Type B pancreatic cell (in vitro differentiated cells): ENCODE measurements at regions not wholly inside any gene's neighbourhood (a gene's known extent, or its start where the extent isn't known, plus 50 kb on each side); places are given as distances from the start of the nearest gene placed in this dataset.

Source experiments
- DNase-seq: peaks from one replicate; pipeline ENCODE4 v3.0.0; 2021; ENCODE audit warnings: mixed read lengths; ENCODE audit not compliant: unreplicated experiment; ENCODE audit errors: extremely low spot score
- H3K27ac Mint-ChIP-seq: 2 replicates; pipeline ENCODE4 v1.8.0; 2021; ENCODE audit warnings: mild to moderate bottlenecking, mixed read lengths
- H3K27me3 Mint-ChIP-seq: 2 replicates; pipeline ENCODE4 v1.8.0; 2021; ENCODE audit warnings: mixed read lengths
- H3K36me3 Mint-ChIP-seq: 2 replicates; pipeline ENCODE4 v1.8.0; 2021; ENCODE audit warnings: mixed read lengths
- H3K4me1 Mint-ChIP-seq: one replicate; pipeline ENCODE4 v1.8.0; 2021; ENCODE audit warnings: mixed read lengths; ENCODE audit not compliant: unreplicated experiment
- H3K4me3 Mint-ChIP-seq: 2 replicates; pipeline ENCODE4 v1.8.0; 2021; ENCODE audit warnings: mild to moderate bottlenecking, mixed read lengths
- H3K9me3 Mint-ChIP-seq: 2 replicates; pipeline ENCODE4 v1.8.0; 2021; ENCODE audit warnings: mixed read lengths
- CTCF ChIP-seq: fragments of 200-600 bp; sonication (generic); conservative IDR thresholded peaks from 2 replicates; pipeline ENCODE4 v1.5.0; 2021; ENCODE audit warnings: antibody characterized with exemption, mild to moderate bottlenecking

GRCh38 chr13:64202517-64202916 lies 2786.9 kb upstream of the PCDH20 start:
- Mint-ChIP-seq H3K36me3 (no peaks in the 10 kb centered on the region), H3K4me3 (no peak overlapping the region), H3K9me3 (no peaks in the 10 kb centered on the region), H3K4me1 (no peaks in the 10 kb centered on the region), H3K27me3 (no peaks in the 10 kb centered on the region), H3K27ac (no peak overlapping the region)
- no peak for TF ChIP-seq CTCF
- DNase-seq = no peak

GRCh38 chr13:64197232-64197631 lies 2781.6 kb upstream of the PCDH20 start:
- no peaks in the 10 kb centered on the region for H3K9me3 Mint-ChIP-seq
- no peak overlapping the region for H3K4me3 Mint-ChIP-seq
- H3K4me1 Mint-ChIP-seq = no peaks in the 10 kb centered on the region
- H3K36me3 Mint-ChIP-seq = no peaks in the 10 kb centered on the region
- DNase-seq = no peak
- no peak overlapping the region for H3K27ac Mint-ChIP-seq
- no peaks in the 10 kb centered on the region for H3K27me3 Mint-ChIP-seq
- TF ChIP-seq CTCF = no peak

- Mint-ChIP-seq H3K4me3 (no peak overlapping the region), H3K27ac (no peak overlapping the region), H3K36me3 (no peaks in the 10 kb centered on the region), H3K27me3 (no peaks in the 10 kb centered on the region), H3K9me3 (no peaks in the 10 kb centered on the region), H3K4me1 (no peaks in the 10 kb centered on the region)
- no peak for TF ChIP-seq CTCF
- no peak for DNase-seq
Measured at GRCh38 chr13:64186503-64187250, 2771.0 kb upstream of the PCDH20 start.

GRCh38 chr13:64186071-64186470 lies 2770.4 kb upstream of the PCDH20 start:
- no peaks in the 10 kb centered on the region for H3K9me3 Mint-ChIP-seq
- no peak overlapping the region for H3K4me3 Mint-ChIP-seq
- no peak for DNase-seq
- no peak overlapping the region for H3K27ac Mint-ChIP-seq
- no peaks in the 10 kb centered on the region for H3K27me3 Mint-ChIP-seq
- no peaks in the 10 kb centered on the region for H3K4me1 Mint-ChIP-seq
- no peaks in the 10 kb centered on the region for H3K36me3 Mint-ChIP-seq
- no peak for TF ChIP-seq CTCF

GRCh38 chr13:64180756-64181155 lies 2765.1 kb upstream of the PCDH20 start:
- no peaks in the 10 kb centered on the region for H3K9me3 Mint-ChIP-seq
- no peaks in the 10 kb centered on the region for H3K4me1 Mint-ChIP-seq
- TF ChIP-seq CTCF = no peak
- DNase-seq = no peak
- no peaks in the 10 kb centered on the region for H3K27me3 Mint-ChIP-seq
- H3K36me3 Mint-ChIP-seq = no peaks in the 10 kb centered on the region
- H3K27ac Mint-ChIP-seq = no peak overlapping the region
- H3K4me3 Mint-ChIP-seq = no peak overlapping the region
